Erythroblast (primary cell): ENCODE measurements at regions not wholly inside any gene's neighbourhood (a gene's known extent, or its start where the extent isn't known, plus 50 kb on each side); places are given as distances from the start of the nearest gene placed in this dataset.

Experiments
- DNase-seq, 2 experiments: peaks; one replicate each; lab custom pipeline; 2025; lab: John Stamatoyannopoulos, UW
- GATA1 ChIP-seq: IDR thresholded peaks from 2 replicates; pipeline ENCODE4 v1.6.1; 2011; ENCODE audit warnings: low read depth, mild to moderate bottlenecking, control low read depth, low read length, moderate library complexity
- POLR2A ChIP-seq: IDR thresholded peaks from 2 replicates; pipeline ENCODE4 v1.6.1; 2011; ENCODE audit warnings: mild to moderate bottlenecking, low read length

DNA sequence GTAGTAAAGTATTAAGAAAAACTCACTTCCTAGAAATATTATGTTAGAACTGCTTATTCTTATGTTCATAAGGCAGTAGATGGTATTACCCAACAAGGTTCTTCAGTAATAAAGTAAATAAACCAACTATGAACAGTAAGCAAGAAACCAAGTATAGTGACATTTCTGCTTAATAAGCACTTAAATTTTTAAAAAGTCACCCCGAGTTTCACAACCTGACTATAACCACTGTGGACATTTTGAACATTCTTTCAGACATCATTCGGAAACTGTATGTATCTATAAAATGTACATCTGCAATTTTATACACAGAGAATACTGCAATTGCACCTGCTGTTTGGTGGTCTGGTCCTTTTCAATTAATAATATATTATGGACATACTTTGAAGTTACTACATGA is 1073.6 kb downstream of the XPNPEP1 start:
- TF ChIP-seq POLR2A: no peak
- TF ChIP-seq GATA1: no peak
- no peak for DNase-seq

DNA sequence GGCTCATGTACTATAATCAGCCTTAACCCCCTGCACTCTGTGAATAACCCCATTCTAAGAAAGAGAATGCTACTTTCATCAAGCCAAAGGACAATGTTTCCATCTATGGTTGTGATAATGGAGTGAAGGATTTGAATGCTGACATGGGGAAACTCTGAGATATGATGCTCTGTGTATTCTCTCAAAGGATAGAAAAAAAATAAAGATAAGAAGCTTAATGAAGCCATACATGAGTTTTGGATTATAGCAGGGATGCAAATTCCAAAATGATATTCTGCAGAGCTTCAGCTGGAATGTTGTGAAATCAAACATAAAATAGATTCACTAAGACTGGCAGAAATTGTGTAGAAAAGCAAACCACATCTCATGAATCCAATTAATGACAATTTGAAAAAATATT is 1074.1 kb downstream of the XPNPEP1 start:
- no peak for DNase-seq
- TF ChIP-seq GATA1: no peak
- no peak for TF ChIP-seq POLR2A

DNA sequence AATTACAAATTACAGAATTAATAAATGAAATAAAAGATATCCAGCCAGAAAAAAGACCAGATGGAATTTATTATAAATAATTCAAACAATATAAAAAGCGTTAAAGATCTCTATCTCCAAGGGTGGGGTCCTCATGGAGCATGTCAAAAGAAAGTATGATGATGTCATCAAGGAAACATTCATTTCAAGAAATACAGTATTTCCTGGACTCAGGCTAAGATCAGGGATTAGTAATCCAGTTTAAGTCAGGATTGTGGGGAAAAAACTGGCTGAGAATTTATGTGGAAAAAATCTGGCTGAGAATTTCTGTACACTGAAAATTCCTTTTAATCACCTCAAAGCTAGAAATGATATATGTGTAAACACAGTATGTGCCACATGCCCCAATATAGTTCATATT is 1075.3 kb downstream of the XPNPEP1 start:
- no peak for DNase-seq
- TF ChIP-seq GATA1: no peak
- no peak for TF ChIP-seq POLR2A

- TF ChIP-seq GATA1: no peak
- TF ChIP-seq POLR2A: no peak
- DNase-seq: no peak
Measured at GRCh38 chr10:108840944-108841343, 1082.4 kb downstream of the XPNPEP1 start.

GRCh38 chr10:108836362-108836761 is 1086.9 kb downstream of the XPNPEP1 start:
- TF ChIP-seq POLR2A (no peak), GATA1 (no peak)
- no peak for DNase-seq

DNA sequence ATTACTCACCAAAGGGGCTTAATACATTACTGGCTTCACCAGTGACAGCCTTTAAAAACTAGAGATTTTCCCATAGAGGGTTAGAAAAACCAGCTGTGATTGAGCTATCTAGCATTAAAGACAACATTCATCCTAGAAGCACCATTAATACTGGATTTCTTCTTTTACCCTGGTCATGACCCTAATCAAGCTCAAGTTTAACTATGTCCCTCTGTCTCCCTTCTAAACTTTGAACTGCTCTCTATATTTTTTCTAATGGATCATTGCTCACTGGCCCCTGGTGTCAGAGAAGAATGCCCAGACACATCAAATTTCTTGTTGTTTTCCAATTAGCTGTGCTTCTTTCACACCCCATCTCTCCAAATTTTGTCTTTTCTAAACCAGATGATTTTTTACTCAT is 1101.3 kb downstream of the XPNPEP1 start:
- no peak for DNase-seq
- TF ChIP-seq POLR2A (no peak), GATA1 (no peak)

GRCh38 chr10:108819302-108819701 is 1104.0 kb downstream of the XPNPEP1 start:
- no peak for DNase-seq
- TF ChIP-seq POLR2A (no peak), GATA1 (no peak)

- no peak for DNase-seq
- TF ChIP-seq POLR2A (no peak), GATA1 (no peak)
Measured at GRCh38 chr10:108817584-108817983, 1105.7 kb downstream of the XPNPEP1 start.

DNA sequence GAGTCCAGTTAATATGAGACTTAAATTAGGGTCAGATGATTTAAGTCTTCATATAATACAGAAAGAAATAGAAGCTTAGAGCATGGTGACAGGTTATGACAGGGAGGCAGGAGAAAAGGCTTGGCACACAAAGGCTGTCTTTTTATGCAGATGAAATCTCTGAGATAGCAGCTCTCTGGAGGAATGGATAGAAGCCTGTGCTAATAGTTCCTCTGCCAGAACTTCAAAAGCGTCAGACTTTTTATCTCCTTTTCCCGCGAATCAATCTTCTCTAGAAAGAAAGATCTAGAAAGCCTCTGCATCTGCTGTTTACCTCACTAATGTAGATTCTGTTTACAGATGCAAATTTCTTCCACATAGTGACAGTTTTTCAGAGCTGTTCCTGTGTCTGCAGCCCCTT is 1106.2 kb downstream of the XPNPEP1 start:
- TF ChIP-seq GATA1: no peak
- no peak for TF ChIP-seq POLR2A

DNA sequence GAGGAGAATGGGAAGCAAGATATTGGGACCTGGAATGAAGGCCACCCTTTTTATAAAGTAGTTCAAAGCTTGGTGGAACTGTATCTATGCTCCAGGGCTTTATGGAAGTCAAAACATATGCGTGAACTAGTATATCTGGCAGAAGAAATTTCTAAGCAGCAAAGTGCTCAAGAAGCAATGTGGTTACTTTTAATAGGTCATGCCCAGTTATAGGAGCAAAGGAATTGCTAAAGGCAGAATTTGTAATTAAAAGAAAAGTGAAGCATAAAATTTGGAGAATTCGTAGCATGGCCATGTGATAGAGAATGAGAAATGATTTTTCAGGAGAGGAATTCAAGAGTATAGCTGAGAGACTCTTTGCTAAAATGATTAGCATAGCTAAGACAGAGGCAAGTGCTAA is 1110.4 kb downstream of the XPNPEP1 start:
- DNase-seq: no peak
- no peak for TF ChIP-seq POLR2A
- TF ChIP-seq GATA1: no peak

More for the DNA sequence above, 1106.2 kb downstream of the XPNPEP1 start:
- DNase-seq: no peak

DNA sequence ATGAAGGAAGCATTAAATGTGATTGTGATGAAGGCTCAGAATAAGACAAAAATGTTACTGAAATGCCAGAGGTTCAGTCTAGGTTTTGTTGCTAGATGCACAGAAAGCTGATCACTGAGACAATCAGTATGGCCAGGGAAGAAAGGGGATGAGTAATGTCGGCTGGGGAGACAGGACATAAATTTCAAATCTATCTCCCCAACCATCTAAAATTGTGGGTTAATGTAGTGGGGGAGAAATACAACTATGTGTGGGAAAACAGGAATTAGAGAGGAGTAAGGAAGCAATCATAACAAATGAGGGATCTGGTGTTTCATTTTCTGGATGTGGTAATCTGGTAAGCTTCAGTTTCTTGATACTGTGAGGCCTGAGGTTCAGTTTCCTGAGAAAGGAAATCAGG is 1111.0 kb downstream of the XPNPEP1 start:
- DNase-seq: no peak
- no peak for TF ChIP-seq GATA1
- no peak for TF ChIP-seq POLR2A

DNA sequence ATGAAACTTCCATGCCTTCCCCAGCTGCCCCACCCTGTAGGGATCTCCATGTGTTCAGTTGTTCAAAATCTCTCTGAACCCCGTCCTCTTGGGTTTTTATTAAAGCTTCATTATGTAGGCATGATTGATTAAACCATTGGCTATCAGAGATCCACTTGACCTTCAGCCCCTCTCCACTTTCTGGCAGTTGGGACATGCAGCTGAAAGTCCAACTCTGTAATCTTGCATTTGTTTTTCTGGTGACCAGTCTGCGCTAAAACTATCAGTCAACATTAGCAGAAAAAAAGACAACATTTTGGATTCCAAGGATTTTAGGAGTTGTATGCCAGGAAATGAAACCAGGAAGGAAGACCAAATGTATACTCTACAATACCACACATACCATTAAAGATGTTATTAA is 1115.1 kb downstream of the XPNPEP1 start:
- DNase-seq: no peak
- no peak for TF ChIP-seq POLR2A
- TF ChIP-seq GATA1: no peak

GRCh38 chr10:108801775-108802517 is 1121.4 kb downstream of the XPNPEP1 start:
- DNase-seq: no peak
- TF ChIP-seq POLR2A (no peak), GATA1 (no peak)

DNA sequence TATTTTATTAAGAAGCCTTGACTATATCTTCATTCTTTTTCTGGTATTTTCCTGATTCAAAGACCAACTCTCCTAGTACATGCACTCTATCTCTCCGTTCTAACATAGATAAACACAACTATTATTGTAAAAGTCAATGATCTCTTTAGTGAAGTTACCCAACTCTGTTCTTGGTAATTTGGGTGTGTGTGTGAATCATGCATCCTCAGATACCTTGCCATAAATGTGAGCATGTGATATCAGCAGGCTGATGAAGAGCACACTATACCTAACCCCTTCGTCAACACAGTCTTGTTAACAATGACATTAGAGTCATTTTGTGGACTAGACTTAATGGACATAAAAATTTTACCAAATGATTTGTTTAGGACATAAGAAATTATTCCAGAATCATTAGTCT is 1122.1 kb downstream of the XPNPEP1 start:
- no peak for DNase-seq
- no peak for TF ChIP-seq GATA1
- no peak for TF ChIP-seq POLR2A

GRCh38 chr10:108797573-108797972 is 1125.7 kb downstream of the XPNPEP1 start:
- DNase-seq: no peak
- TF ChIP-seq GATA1: no peak
